ELF-1 (cell line): ENCODE measurements at regions not wholly inside any gene's neighbourhood (a gene's known extent, or its start where the extent isn't known, plus 50 kb on each side); places are given as distances from the start of the nearest gene placed in this dataset.

Experiments used
- DNase-seq: peaks from one replicate; pipeline ENCODE4 v3.0.0-alpha.2; 2016; ENCODE audit warnings: low read depth, low spot score

- no peak for DNase-seq
These were observed 433.2 kb upstream of the ADAMTS5 start for GRCh38 chr21:27400045-27400444.

- DNase-seq = no peak
These were observed 430.7 kb upstream of the ADAMTS5 start for GRCh38 chr21:27397578-27397977.

GRCh38 chr21:27393726-27394125 is 426.8 kb upstream of the ADAMTS5 start:
- no peak for DNase-seq

- DNase-seq = no peak
These were observed 425.1 kb upstream of the ADAMTS5 start for GRCh38 chr21:27391990-27392389.

- DNase-seq = no peak
These were observed 423.5 kb upstream of the ADAMTS5 start for GRCh38 chr21:27390384-27390783.

GRCh38 chr21:27388825-27389224 is 421.9 kb upstream of the ADAMTS5 start:
- no peak for DNase-seq

- DNase-seq = no peak
These were observed 415.5 kb upstream of the ADAMTS5 start for GRCh38 chr21:27382404-27382803.

GRCh38 chr21:27380303-27380702 is 413.4 kb upstream of the ADAMTS5 start:
- no peak for DNase-seq

- DNase-seq = no peak
These were observed 412.5 kb upstream of the ADAMTS5 start for GRCh38 chr21:27379354-27379753.

- DNase-seq = no peak
These were observed 405.5 kb upstream of the ADAMTS5 start for GRCh38 chr21:27372381-27372780.

GRCh38 chr21:27371975-27372331 is 405.1 kb upstream of the ADAMTS5 start:
- no peak for DNase-seq

GRCh38 chr21:27371115-27371974 is 404.5 kb upstream of the ADAMTS5 start:
- DNase-seq = no peak

- DNase-seq = no peak
These were observed 403.2 kb upstream of the ADAMTS5 start for GRCh38 chr21:27369978-27370571.

- DNase-seq = no peak
These were observed 402.3 kb upstream of the ADAMTS5 start for GRCh38 chr21:27369234-27369633.

- DNase-seq = no peak
These were observed 399.9 kb upstream of the ADAMTS5 start for GRCh38 chr21:27366646-27367235.

GRCh38 chr21:27366036-27366435 is 399.1 kb upstream of the ADAMTS5 start:
- no peak for DNase-seq

GRCh38 chr21:27365394-27365793 is 398.5 kb upstream of the ADAMTS5 start:
- no peak for DNase-seq

- DNase-seq = no peak
These were observed 397.0 kb upstream of the ADAMTS5 start for GRCh38 chr21:27363719-27364477.

- DNase-seq = no peak
These were observed 395.4 kb upstream of the ADAMTS5 start for GRCh38 chr21:27362249-27362648.

- DNase-seq = no peak
These were observed 392.3 kb upstream of the ADAMTS5 start for GRCh38 chr21:27359141-27359540.

GRCh38 chr21:27352885-27353284 is 386.0 kb upstream of the ADAMTS5 start:
- no peak for DNase-seq

GRCh38 chr21:27346041-27346448 is 379.2 kb upstream of the ADAMTS5 start:
- no peak for DNase-seq
